OCI-M2 (cell line): ENCODE measurements at regions not wholly inside any gene's neighbourhood (a gene's known extent, or its start where the extent isn't known, plus 50 kb on each side); places are given as distances from the start of the nearest gene placed in this dataset.
"Not testable (repeated sequence)": the region's sequence is repeated elsewhere in the genome, so short reads cannot be mapped to it uniquely, and the experiment has no call there.

Experiments
- DNase-seq: peaks from one replicate; lab custom pipeline; 2025; ENCODE audit not compliant: unreplicated experiment; lab: John Stamatoyannopoulos, UW

- DNase-seq = no peak
Observed at GRCh38 chr10:63994371-63994770, 473.2 kb downstream of the REEP3 start.

- no peak for DNase-seq
Observed at GRCh38 chr10:64007157-64007556, 486.0 kb downstream of the REEP3 start.

GRCh38 chr10:64010711-64011110, 489.5 kb downstream of the REEP3 start:
- DNase-seq = no peak

- DNase-seq = no peak
Observed at GRCh38 chr10:64011912-64012714, 490.9 kb downstream of the REEP3 start.

- no peak for DNase-seq
Observed at GRCh38 chr10:64014281-64014680, 493.1 kb downstream of the REEP3 start.

GRCh38 chr10:64023926-64024470, 502.8 kb downstream of the REEP3 start:
- no peak for DNase-seq

- DNase-seq = no peak
Observed at GRCh38 chr10:64033711-64034110, 512.5 kb downstream of the REEP3 start.

- DNase-seq = no peak
Observed at GRCh38 chr10:64036321-64036930, 515.2 kb downstream of the REEP3 start.

GRCh38 chr10:64037071-64037661, 516.0 kb downstream of the REEP3 start:
- DNase-seq = no peak

GRCh38 chr10:64038107-64038506, 516.9 kb downstream of the REEP3 start:
- no peak for DNase-seq

- no peak for DNase-seq
Observed at GRCh38 chr10:64039198-64039597, 518.0 kb downstream of the REEP3 start.

- no peak for DNase-seq
Observed at GRCh38 chr10:64040781-64041180, 519.6 kb downstream of the REEP3 start.

GRCh38 chr10:64041185-64041988, 520.2 kb downstream of the REEP3 start:
- no peak for DNase-seq

- no peak for DNase-seq
Observed at GRCh38 chr10:64041989-64042490, 520.8 kb downstream of the REEP3 start.

GRCh38 chr10:64044098-64044497, 522.9 kb downstream of the REEP3 start:
- DNase-seq = no peak

GRCh38 chr10:64044957-64045632, 523.9 kb downstream of the REEP3 start:
- DNase-seq = not testable (repeated sequence)

- no peak for DNase-seq
Observed at GRCh38 chr10:64054392-64054791, 533.2 kb downstream of the REEP3 start.

GRCh38 chr10:64059884-64060283, 538.7 kb downstream of the REEP3 start:
- DNase-seq = no peak

GRCh38 chr10:64060389-64060788, 539.2 kb downstream of the REEP3 start:
- DNase-seq = no peak

- no peak for DNase-seq
Observed at GRCh38 chr10:64062793-64063192, 541.6 kb downstream of the REEP3 start.
